SK-N-SH treated with all-trans-retinoic acid at 6 μM for 48 hours (cell line): ENCODE measurements at regions not wholly inside any gene's neighbourhood (a gene's known extent, or its start where the extent isn't known, plus 50 kb on each side); places are given as distances from the start of the nearest gene placed in this dataset.

Experiments
- ATAC-seq: fragments of 200-7000 bp; cut with Tn5 transposase; 3 replicates; pipeline ENCODE4 v1.9.1; 2020; ENCODE audit warnings: mild to moderate bottlenecking, moderate library complexity
- ARNTL ChIP-seq: fragments of 450-650 bp; formaldehyde crosslinking; IDR thresholded peaks from 2 replicates; pipeline ENCODE4 v1.5.0; 2020; ENCODE audit warnings: low read depth, mild to moderate bottlenecking, moderate library complexity, borderline replicate concordance
- CSDC2 ChIP-seq: fragments of 250-450 bp; sonication (Bioruptor Pico); IDR thresholded peaks from 2 replicates; pipeline ENCODE4 v1.5.0; 2020; ENCODE audit warnings: mild to moderate bottlenecking, moderate library complexity
- CSRNP3 ChIP-seq: fragments of 250-450 bp; sonication (Bioruptor Pico); IDR thresholded peaks from 2 replicates; pipeline ENCODE4 v1.5.1; 2021; ENCODE audit warnings: mild to moderate bottlenecking, moderate library complexity
- ESRRG ChIP-seq: fragments of 250-450 bp; sonication (Bioruptor Pico); IDR thresholded peaks from 2 replicates; pipeline ENCODE4 v1.6.1; 2021; ENCODE audit warnings: mild to moderate bottlenecking
- ISL1 ChIP-seq: fragments of 250-450 bp; sonication (Bioruptor Pico); IDR thresholded peaks from 2 replicates; pipeline ENCODE4 v2.1.2; 2022; ENCODE audit warnings: mild to moderate bottlenecking, moderate library complexity
- OSR1 ChIP-seq: fragments of 250-450 bp; sonication (Bioruptor Pico); IDR thresholded peaks from 2 replicates; pipeline ENCODE4 v1.8.0; 2022; ENCODE audit warnings: moderate library complexity, mild to moderate bottlenecking, inconsistent platforms
- PPARA ChIP-seq: fragments of 250-450 bp; sonication (Bioruptor Pico); IDR thresholded peaks from 2 replicates; pipeline ENCODE4 v1.5.0; 2020; ENCODE audit warnings: mild to moderate bottlenecking, borderline replicate concordance
- RARB ChIP-seq: fragments of 250-450 bp; sonication (Bioruptor Pico); IDR thresholded peaks from 2 replicates; pipeline ENCODE4 v1.8.0; 2021; ENCODE audit warnings: mild to moderate bottlenecking, moderate library complexity
- TCF4 ChIP-seq: fragments of 250-450 bp; sonication (Bioruptor Pico); IDR thresholded peaks from 2 replicates; pipeline ENCODE4 v1.8.0; 2021; ENCODE audit warnings: mild to moderate bottlenecking, moderate library complexity, borderline replicate concordance
- TOX ChIP-seq: fragments of 250-450 bp; sonication (Bioruptor Pico); IDR thresholded peaks from 2 replicates; pipeline ENCODE4 v1.8.0; 2021; ENCODE audit warnings: mild to moderate bottlenecking, moderate library complexity, borderline replicate concordance
- TSHZ2 ChIP-seq: fragments of 250-450 bp; sonication (Bioruptor Pico); IDR thresholded peaks from 2 replicates; pipeline ENCODE4 v1.5.0; 2020; ENCODE audit warnings: mild to moderate bottlenecking, moderate library complexity
- ZC3H10 ChIP-seq: fragments of 250-450 bp; sonication (Bioruptor Pico); IDR thresholded peaks from 2 replicates; pipeline ENCODE4 v1.5.1; 2021; ENCODE audit warnings: mild to moderate bottlenecking, moderate library complexity
- ZFP3 ChIP-seq: fragments of 250-450 bp; sonication (Bioruptor Pico); IDR thresholded peaks from 2 replicates; pipeline ENCODE4 v1.5.0; 2020; ENCODE audit warnings: mild to moderate bottlenecking, moderate library complexity
- ZFP30 ChIP-seq: fragments of 450-650 bp; formaldehyde crosslinking; IDR thresholded peaks from 2 replicates; pipeline ENCODE4 v1.5.0; 2022; ENCODE audit warnings: mild to moderate bottlenecking, moderate library complexity
- ZNF565 ChIP-seq: fragments of 450-650 bp; formaldehyde crosslinking; conservative IDR thresholded peaks from 2 replicates; pipeline ENCODE4 v1.5.0; 2020; ENCODE audit warnings: low read depth, mild to moderate bottlenecking, moderate library complexity
- ZNF70 ChIP-seq: fragments of 450-650 bp; formaldehyde crosslinking; IDR thresholded peaks from 2 replicates; pipeline ENCODE4 v1.5.0; 2020; ENCODE audit warnings: mild to moderate bottlenecking, moderate library complexity
- ZNF8 ChIP-seq: fragments of 450-650 bp; formaldehyde crosslinking; IDR thresholded peaks from 2 replicates; pipeline ENCODE4 v1.5.0; 2020; ENCODE audit warnings: mild to moderate bottlenecking, moderate library complexity
- TF ChIP-seq, protein P1 (sequence below): fragments of 250-450 bp; sonication (Bioruptor Pico); IDR thresholded peaks from 2 replicates; pipeline ENCODE4 v1.8.0; 2021; ENCODE audit warnings: low read depth, mild to moderate bottlenecking, moderate library complexity, borderline replicate concordance
- TF ChIP-seq, protein P2 (sequence below): fragments of 250-450 bp; sonication (Bioruptor Pico); IDR thresholded peaks from 2 replicates; pipeline ENCODE4 v1.8.0; 2020; ENCODE audit warnings: mild to moderate bottlenecking, moderate library complexity, borderline replicate concordance
- TF ChIP-seq, protein P3 (sequence below): fragments of 250-450 bp; sonication (Bioruptor Pico); IDR thresholded peaks from 2 replicates; pipeline ENCODE4 v1.5.1; 2020; ENCODE audit warnings: low read depth, mild to moderate bottlenecking, moderate library complexity

GRCh38 chr6:3621411-3621810, 130.1 kb downstream of the PXDC1 start:
- TF ChIP-seq TCF4 (CRISPR knock-in tag) (no peak), TSHZ2 (CRISPR knock-in tag) (no peak), CSDC2 (CRISPR knock-in tag) (no peak), ZFP30 (CRISPR knock-in tag) (no peak), ISL1 (no peak)
- TF ChIP-seq, protein P1, sequence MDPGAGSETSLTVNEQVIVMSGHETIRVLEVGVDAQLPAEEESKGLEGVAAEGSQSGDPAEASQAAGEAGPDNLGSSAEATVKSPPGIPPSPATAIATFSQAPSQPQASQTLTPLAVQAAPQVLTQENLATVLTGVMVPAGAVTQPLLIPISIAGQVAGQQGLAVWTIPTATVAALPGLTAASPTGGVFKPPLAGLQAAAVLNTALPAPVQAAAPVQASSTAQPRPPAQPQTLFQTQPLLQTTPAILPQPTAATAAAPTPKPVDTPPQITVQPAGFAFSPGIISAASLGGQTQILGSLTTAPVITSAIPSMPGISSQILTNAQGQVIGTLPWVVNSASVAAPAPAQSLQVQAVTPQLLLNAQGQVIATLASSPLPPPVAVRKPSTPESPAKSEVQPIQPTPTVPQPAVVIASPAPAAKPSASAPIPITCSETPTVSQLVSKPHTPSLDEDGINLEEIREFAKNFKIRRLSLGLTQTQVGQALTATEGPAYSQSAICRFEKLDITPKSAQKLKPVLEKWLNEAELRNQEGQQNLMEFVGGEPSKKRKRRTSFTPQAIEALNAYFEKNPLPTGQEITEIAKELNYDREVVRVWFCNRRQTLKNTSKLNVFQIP (CRISPR knock-in tag), result no peak
- TF ChIP-seq, all 23 proteins: peak for 0
- no peak for ATAC-seq

- no peak for TF ChIP-seq TOX (CRISPR knock-in tag)
- TF ChIP-seq, protein P1 (CRISPR knock-in tag), result no peak
- TF ChIP-seq, protein P2, sequence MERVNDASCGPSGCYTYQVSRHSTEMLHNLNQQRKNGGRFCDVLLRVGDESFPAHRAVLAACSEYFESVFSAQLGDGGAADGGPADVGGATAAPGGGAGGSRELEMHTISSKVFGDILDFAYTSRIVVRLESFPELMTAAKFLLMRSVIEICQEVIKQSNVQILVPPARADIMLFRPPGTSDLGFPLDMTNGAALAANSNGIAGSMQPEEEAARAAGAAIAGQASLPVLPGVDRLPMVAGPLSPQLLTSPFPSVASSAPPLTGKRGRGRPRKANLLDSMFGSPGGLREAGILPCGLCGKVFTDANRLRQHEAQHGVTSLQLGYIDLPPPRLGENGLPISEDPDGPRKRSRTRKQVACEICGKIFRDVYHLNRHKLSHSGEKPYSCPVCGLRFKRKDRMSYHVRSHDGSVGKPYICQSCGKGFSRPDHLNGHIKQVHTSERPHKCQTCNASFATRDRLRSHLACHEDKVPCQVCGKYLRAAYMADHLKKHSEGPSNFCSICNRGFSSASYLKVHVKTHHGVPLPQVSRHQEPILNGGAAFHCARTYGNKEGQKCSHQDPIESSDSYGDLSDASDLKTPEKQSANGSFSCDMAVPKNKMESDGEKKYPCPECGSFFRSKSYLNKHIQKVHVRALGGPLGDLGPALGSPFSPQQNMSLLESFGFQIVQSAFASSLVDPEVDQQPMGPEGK (CRISPR knock-in tag), result no peak
- no peak for TF ChIP-seq ZNF70 (CRISPR knock-in tag)
- TF ChIP-seq ZFP3, result no peak
- TF ChIP-seq CSRNP3 (CRISPR knock-in tag), result no peak
- no peak for TF ChIP-seq OSR1
- no peak for TF ChIP-seq ESRRG (CRISPR knock-in tag)
- no peak for TF ChIP-seq RARB (CRISPR knock-in tag)
- no peak for TF ChIP-seq ZNF565 (CRISPR knock-in tag)
- TF ChIP-seq ZC3H10, result no peak
- TF ChIP-seq, protein P3, sequence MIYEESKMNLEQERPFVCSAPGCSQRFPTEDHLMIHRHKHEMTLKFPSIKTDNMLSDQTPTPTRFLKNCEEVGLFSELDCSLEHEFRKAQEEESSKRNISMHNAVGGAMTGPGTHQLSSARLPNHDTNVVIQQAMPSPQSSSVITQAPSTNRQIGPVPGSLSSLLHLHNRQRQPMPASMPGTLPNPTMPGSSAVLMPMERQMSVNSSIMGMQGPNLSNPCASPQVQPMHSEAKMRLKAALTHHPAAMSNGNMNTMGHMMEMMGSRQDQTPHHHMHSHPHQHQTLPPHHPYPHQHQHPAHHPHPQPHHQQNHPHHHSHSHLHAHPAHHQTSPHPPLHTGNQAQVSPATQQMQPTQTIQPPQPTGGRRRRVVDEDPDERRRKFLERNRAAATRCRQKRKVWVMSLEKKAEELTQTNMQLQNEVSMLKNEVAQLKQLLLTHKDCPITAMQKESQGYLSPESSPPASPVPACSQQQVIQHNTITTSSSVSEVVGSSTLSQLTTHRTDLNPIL (CRISPR knock-in tag), result no peak
- TF ChIP-seq PPARA (CRISPR knock-in tag), result no peak
- TF ChIP-seq ARNTL (CRISPR knock-in tag), result no peak
- no peak for TF ChIP-seq ZNF8 (CRISPR knock-in tag)
- no peak for TF ChIP-seq TSHZ2 (CRISPR knock-in tag)
- no peak for ATAC-seq
These were observed 130.6 kb downstream of the PXDC1 start for GRCh38 chr6:3620937-3621336.
